DND-41 (cell line): ENCODE measurements at regions not wholly inside any gene's neighbourhood (a gene's known extent, or its start where the extent isn't known, plus 50 kb on each side); places are given as distances from the start of the nearest gene placed in this dataset.

Experiments
- EZH2 ChIP-seq: IDR thresholded peaks from 3 replicates; pipeline ENCODE4 v1.6.1; 2012; ENCODE audit warnings: borderline replicate concordance, low read depth, mild to moderate bottlenecking, moderate library complexity, low read length, inconsistent platforms; ENCODE audit not compliant: severe bottlenecking
- TF ChIP-seq, protein P1 (sequence below): IDR thresholded peaks from 2 replicates; pipeline ENCODE4 v1.5.1; 2012; ENCODE audit warnings: borderline replicate concordance, low read length, moderate library complexity, mild to moderate bottlenecking; ENCODE audit not compliant: poor library complexity, severe bottlenecking; ENCODE audit errors: extremely low read depth

- TF ChIP-seq, protein P1, sequence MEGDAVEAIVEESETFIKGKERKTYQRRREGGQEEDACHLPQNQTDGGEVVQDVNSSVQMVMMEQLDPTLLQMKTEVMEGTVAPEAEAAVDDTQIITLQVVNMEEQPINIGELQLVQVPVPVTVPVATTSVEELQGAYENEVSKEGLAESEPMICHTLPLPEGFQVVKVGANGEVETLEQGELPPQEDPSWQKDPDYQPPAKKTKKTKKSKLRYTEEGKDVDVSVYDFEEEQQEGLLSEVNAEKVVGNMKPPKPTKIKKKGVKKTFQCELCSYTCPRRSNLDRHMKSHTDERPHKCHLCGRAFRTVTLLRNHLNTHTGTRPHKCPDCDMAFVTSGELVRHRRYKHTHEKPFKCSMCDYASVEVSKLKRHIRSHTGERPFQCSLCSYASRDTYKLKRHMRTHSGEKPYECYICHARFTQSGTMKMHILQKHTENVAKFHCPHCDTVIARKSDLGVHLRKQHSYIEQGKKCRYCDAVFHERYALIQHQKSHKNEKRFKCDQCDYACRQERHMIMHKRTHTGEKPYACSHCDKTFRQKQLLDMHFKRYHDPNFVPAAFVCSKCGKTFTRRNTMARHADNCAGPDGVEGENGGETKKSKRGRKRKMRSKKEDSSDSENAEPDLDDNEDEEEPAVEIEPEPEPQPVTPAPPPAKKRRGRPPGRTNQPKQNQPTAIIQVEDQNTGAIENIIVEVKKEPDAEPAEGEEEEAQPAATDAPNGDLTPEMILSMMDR: no peak
- TF ChIP-seq EZH2: no peak
Measured at GRCh38 chr16:75909746-75910145, 183.5 kb upstream of the CPHXL start.
